BE2C (cell line): ENCODE measurements at regions not wholly inside any gene's neighbourhood (a gene's known extent, or its start where the extent isn't known, plus 50 kb on each side); places are given as distances from the start of the nearest gene placed in this dataset.

Experiments used
- DNase-seq: peaks from one replicate; pipeline ENCODE4 v3.0.0-alpha.2; 2020
- H3K27me3 ChIP-seq: fragments of 250-450 bp; sonication (Bioruptor Pico); 2 replicates; pipeline ENCODE4 v1.5.1; 2020; ENCODE audit warnings: mild to moderate bottlenecking
- H3K36me3 ChIP-seq: fragments of 250-450 bp; sonication (Bioruptor Pico); 2 replicates; pipeline ENCODE4 v1.5.1; 2020; ENCODE audit warnings: mild to moderate bottlenecking
- H3K4me1 ChIP-seq: fragments of 250-450 bp; sonication (Bioruptor Pico); 2 replicates; pipeline ENCODE4 v1.5.1; 2020
- H3K4me3 ChIP-seq: 2 replicates; pipeline ENCODE4 v1.5.1; 2011; ENCODE audit warnings: low read depth, low read length
- H3K9me3 ChIP-seq: fragments of 250-450 bp; sonication (Bioruptor Pico); 2 replicates; pipeline ENCODE4 v1.5.1; 2020
- TF ChIP-seq, protein P1 (sequence below): IDR thresholded peaks from 2 replicates; pipeline ENCODE4 v1.5.1; 2012; ENCODE audit warnings: mild to moderate bottlenecking, low read depth, low read length

DNA sequence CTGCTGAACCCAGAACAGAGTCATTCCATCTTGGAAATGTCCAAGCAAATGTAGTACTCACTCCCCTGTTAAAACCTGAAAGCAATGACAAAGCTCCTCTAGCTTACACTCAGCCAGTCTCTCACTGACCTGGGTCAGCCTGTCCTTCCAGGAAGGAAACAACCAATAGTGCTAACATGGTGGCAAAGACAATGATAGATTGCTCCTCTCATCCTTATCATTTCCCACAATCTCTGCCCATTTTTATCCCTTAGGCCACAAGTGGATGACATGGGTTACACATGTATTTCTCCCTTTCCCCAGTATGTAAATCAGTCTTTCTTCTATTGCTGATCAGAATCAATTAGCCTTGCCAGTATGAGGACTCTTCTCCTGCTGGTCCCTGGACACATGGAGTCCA lies 154.6 kb upstream of the SESN3 start:
- Histone ChIP-seq H3K4me3 (no peak overlapping the region), H3K9me3 (no peaks in the 10 kb centered on the region), H3K4me1 (no peaks in the 10 kb centered on the region), H3K36me3 (no peaks in the 10 kb centered on the region), H3K27me3 (no peaks in the 10 kb centered on the region)
- TF ChIP-seq, protein P1, sequence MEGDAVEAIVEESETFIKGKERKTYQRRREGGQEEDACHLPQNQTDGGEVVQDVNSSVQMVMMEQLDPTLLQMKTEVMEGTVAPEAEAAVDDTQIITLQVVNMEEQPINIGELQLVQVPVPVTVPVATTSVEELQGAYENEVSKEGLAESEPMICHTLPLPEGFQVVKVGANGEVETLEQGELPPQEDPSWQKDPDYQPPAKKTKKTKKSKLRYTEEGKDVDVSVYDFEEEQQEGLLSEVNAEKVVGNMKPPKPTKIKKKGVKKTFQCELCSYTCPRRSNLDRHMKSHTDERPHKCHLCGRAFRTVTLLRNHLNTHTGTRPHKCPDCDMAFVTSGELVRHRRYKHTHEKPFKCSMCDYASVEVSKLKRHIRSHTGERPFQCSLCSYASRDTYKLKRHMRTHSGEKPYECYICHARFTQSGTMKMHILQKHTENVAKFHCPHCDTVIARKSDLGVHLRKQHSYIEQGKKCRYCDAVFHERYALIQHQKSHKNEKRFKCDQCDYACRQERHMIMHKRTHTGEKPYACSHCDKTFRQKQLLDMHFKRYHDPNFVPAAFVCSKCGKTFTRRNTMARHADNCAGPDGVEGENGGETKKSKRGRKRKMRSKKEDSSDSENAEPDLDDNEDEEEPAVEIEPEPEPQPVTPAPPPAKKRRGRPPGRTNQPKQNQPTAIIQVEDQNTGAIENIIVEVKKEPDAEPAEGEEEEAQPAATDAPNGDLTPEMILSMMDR, result no peak
- DNase-seq, result no peak

- no peak for DNase-seq
- TF ChIP-seq, protein P1, result no peak
- Histone ChIP-seq H3K9me3 (no peaks in the 10 kb centered on the region), H3K36me3 (no peaks in the 10 kb centered on the region), H3K4me1 (peaks cover 20% of the 10 kb centered on the region), H3K27me3 (no peaks in the 10 kb centered on the region), H3K4me3 (no peak overlapping the region)
Measured at GRCh38 chr11:95379479-95379878, 148.5 kb upstream of the SESN3 start.

DNA sequence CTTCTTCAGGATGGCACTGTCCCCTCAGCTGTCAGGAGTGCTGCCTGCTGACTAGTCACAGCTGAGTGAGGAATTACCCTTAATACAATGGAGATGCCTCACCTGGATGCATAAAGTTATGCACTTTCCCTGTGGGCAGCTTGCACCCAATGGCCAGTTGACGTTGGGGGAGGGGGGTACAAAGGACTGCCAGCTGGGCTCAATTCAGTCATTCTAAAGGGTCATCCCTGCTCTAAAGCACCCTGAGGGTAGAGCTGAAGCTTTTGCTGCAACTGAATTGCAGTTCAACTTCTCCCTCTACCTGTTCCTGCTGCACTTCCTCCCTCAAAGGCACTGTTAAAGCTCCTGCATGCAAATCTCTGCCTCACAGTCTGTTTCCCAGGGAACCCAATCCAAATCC lies 147.8 kb upstream of the SESN3 start:
- H3K9me3 ChIP-seq, result no peaks in the 10 kb centered on the region
- DNase-seq, result no peak
- TF ChIP-seq, protein P1, result no peak
- H3K36me3 ChIP-seq, result no peaks in the 10 kb centered on the region
- H3K4me1 ChIP-seq, result peaks cover 20% of the 10 kb centered on the region
- H3K4me3 ChIP-seq, result no peak overlapping the region
- no peaks in the 10 kb centered on the region for H3K27me3 ChIP-seq

DNA sequence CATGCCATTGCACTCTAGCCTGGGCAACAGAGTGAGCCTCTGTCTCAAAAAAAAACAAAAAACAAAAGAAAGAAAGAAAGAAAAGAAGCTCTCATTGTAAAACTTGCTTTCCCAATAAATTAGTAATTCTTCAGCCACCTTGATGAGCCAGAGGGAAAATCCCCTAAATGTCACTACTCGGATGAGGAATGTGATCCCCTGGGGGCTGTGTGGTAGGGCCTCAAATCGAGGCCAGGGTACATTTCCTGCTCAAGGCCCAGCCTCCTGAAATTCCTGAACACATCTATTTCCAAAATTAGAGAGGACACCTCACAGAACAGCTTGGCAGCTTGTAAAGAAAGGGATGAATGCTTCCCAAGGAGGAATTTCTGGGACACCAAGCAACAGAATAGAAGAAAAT lies 147.1 kb upstream of the SESN3 start:
- H3K4me3 ChIP-seq, result no peak overlapping the region
- TF ChIP-seq, protein P1, result no peak
- peaks cover 23% of the 10 kb centered on the region for H3K4me1 ChIP-seq
- no peaks in the 10 kb centered on the region for H3K27me3 ChIP-seq
- no peaks in the 10 kb centered on the region for H3K9me3 ChIP-seq
- DNase-seq, result no peak
- H3K36me3 ChIP-seq, result no peaks in the 10 kb centered on the region

DNA sequence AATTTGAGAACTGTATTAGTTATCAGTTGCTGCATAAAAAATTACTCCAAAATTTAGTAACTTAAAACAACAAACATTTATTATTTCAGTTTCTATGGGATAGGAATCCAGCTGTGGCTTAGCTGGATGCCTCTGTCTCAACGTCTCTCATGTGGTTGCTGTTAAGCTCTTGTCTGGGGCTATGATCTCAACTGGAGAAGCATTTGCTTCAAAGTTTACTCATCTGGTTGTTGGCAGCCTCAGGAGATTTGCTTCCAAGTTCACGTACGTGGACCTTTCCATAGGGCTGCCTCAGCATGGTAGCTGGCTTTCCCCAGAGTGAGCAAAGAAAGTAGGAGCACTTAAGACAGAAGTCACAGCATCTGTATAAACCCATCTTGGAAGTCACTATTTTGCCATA lies 144.9 kb upstream of the SESN3 start:
- no peak for DNase-seq
- no peak overlapping the region for H3K4me3 ChIP-seq
- H3K4me1 ChIP-seq, result peaks cover 32% of the 10 kb centered on the region
- H3K36me3 ChIP-seq, result no peaks in the 10 kb centered on the region
- TF ChIP-seq, protein P1, result no peak
- no peaks in the 10 kb centered on the region for H3K9me3 ChIP-seq
- no peaks in the 10 kb centered on the region for H3K27me3 ChIP-seq

GRCh38 chr11:95375451-95375850 lies 144.4 kb upstream of the SESN3 start:
- H3K27me3 ChIP-seq, result no peaks in the 10 kb centered on the region
- H3K4me3 ChIP-seq, result no peak overlapping the region
- no peaks in the 10 kb centered on the region for H3K9me3 ChIP-seq
- TF ChIP-seq, protein P1, result no peak
- no peak for DNase-seq
- H3K36me3 ChIP-seq, result no peaks in the 10 kb centered on the region
- H3K4me1 ChIP-seq, result peaks cover 32% of the 10 kb centered on the region
